ENCODE measurements at regions not wholly inside any gene's neighbourhood (a gene's known extent, or its start where the extent isn't known, plus 50 kb on each side); places are given as distances from the start of the nearest gene placed in this dataset.

DNA sequence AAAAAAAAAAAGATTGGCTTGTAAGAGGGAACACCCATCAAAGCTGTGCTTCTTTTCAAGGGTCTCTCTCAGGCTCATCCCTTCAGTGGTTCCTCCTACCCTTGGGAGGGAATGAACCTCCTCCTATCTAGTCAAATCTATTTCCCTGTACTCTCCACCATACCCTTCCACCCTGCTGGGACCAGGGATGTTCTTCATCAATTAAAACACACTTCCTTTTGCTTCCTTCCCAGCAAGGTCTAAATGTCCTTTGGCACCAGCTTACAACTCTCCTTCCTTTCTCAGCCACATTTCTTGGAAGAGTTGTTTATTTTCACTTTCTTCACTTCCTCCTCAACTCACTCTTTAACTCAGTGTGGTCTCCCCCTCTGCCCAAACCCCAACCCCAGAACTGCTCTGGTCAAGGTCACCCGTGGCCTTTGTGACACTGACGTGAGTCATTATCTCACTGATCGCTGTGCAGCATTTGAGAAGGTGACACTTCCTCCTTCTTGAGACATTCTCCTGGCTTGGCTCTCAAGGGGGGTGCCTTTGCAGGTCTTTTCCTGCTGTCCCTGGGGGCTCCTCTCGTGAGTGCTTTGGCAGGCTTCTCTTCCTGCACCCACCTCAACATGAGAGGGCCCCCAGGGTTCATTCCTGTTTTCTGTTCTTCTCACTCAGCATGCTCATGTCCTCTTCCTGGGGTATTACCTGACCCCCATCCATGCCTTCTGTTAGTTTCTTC, 210.5 kb upstream of the TLE3 start:
- TF ChIP-seq, protein P1, sequence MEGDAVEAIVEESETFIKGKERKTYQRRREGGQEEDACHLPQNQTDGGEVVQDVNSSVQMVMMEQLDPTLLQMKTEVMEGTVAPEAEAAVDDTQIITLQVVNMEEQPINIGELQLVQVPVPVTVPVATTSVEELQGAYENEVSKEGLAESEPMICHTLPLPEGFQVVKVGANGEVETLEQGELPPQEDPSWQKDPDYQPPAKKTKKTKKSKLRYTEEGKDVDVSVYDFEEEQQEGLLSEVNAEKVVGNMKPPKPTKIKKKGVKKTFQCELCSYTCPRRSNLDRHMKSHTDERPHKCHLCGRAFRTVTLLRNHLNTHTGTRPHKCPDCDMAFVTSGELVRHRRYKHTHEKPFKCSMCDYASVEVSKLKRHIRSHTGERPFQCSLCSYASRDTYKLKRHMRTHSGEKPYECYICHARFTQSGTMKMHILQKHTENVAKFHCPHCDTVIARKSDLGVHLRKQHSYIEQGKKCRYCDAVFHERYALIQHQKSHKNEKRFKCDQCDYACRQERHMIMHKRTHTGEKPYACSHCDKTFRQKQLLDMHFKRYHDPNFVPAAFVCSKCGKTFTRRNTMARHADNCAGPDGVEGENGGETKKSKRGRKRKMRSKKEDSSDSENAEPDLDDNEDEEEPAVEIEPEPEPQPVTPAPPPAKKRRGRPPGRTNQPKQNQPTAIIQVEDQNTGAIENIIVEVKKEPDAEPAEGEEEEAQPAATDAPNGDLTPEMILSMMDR (IDR thresholded peaks at IDR 0.05), result no peak
- no peak for TF ChIP-seq POLR2AphosphoS5 (IDR thresholded peaks at IDR 0.05)

Data from prostate gland (tissue), 2 donors.